ENCODE measurements at regions not wholly inside any gene's neighbourhood (a gene's known extent, or its start where the extent isn't known, plus 50 kb on each side); places are given as distances from the start of the nearest gene placed in this dataset.
"Not testable (repeated sequence)": the region's sequence is repeated elsewhere in the genome, so short reads cannot be mapped to it uniquely, and the experiment has no call there.

- Histone ChIP-seq H3K27me3 (ENCODE audit: control insufficient read depth, insufficient read depth, low read length) (peaks cover 4% of the 10 kb centered on the region), H3K4me3 (ENCODE audit: low read depth, low read length) (no peak overlapping the region), H3K36me3 (ENCODE audit: control insufficient read depth, insufficient read depth, low read length) (no peaks in the 10 kb centered on the region)
- CTCF ChIA-PET = interaction anchor here (0.8 kb wide), 1 partner anchor 16 kb away, joined by 3 read pairs; no protein-coding TSS in a partner anchor
- no peak for TF ChIP-seq CTCF (IDR thresholded peaks at IDR 0.05; ENCODE audit: insufficient read depth, low read depth, low read length)
- POLR2A ChIA-PET = no interaction called here
- no peak for DNase-seq (ENCODE audit: low read depth)
These were observed 104.7 kb upstream of the TRIM2 start for GRCh38 chr4:153099391-153100140.

GRCh38 chr4:153106736-153107135, 97.5 kb upstream of the TRIM2 start:
- DNase-seq (ENCODE audit: low read depth); H3K36me3 ChIP-seq (ENCODE audit: control insufficient read depth, insufficient read depth, low read length); POLR2A ChIA-PET; H3K4me3 ChIP-seq (ENCODE audit: low read depth, low read length): not testable (repeated sequence)
- H3K27me3 ChIP-seq (ENCODE audit: control insufficient read depth, insufficient read depth, low read length) = peaks cover 11% of the 10 kb centered on the region
- CTCF ChIA-PET = interaction anchor here (2.0 to 4.9 kb wide), 3 partner anchors 21 to 23 kb away, joined by 8 to 21 read pairs (median 19); no protein-coding TSS in a partner anchor

GRCh38 chr4:153107246-153107645, 97.0 kb upstream of the TRIM2 start:
- no peak for TF ChIP-seq CTCF (IDR thresholded peaks at IDR 0.05; ENCODE audit: insufficient read depth, low read depth, low read length)
- ChIA-PET CTCF (interaction anchor here (2.0 to 4.9 kb wide), 3 partner anchors 20 to 24 kb away, joined by 8 to 21 read pairs (median 19); no protein-coding TSS in a partner anchor), POLR2A (no interaction called here)
- Histone ChIP-seq H3K4me3 (ENCODE audit: low read depth, low read length) (no peak overlapping the region), H3K36me3 (ENCODE audit: control insufficient read depth, insufficient read depth, low read length) (no peaks in the 10 kb centered on the region), H3K27me3 (ENCODE audit: control insufficient read depth, insufficient read depth, low read length) (peaks cover 11% of the 10 kb centered on the region)
- DNase-seq (ENCODE audit: low read depth) = no peak

- CTCF ChIA-PET = interaction anchor here (1.2 to 4.9 kb wide), 3 partner anchors 8 to 24 kb away, joined by 6 to 19 read pairs (median 7); no protein-coding TSS in a partner anchor
These were observed 94.9 kb upstream of the TRIM2 start for GRCh38 chr4:153109296-153109849.

GRCh38 chr4:153110739-153111138, 93.5 kb upstream of the TRIM2 start:
- H3K36me3 ChIP-seq (ENCODE audit: control insufficient read depth, insufficient read depth, low read length) = no peaks in the 10 kb centered on the region
- TF ChIP-seq CTCF (IDR thresholded peaks at IDR 0.05; ENCODE audit: insufficient read depth, low read depth, low read length) = no peak
- ChIA-PET POLR2A (no interaction called here), CTCF (interaction anchor here (1.0 to 1.5 kb wide), 4 partner anchors 10 to 17 kb away, joined by 3 to 6 read pairs (median 4); no protein-coding TSS in a partner anchor)
- peaks cover 7% of the 10 kb centered on the region for H3K27me3 ChIP-seq (ENCODE audit: control insufficient read depth, insufficient read depth, low read length)
- no peak overlapping the region for H3K4me3 ChIP-seq (ENCODE audit: low read depth, low read length)
- no peak for DNase-seq (ENCODE audit: low read depth)

More at GRCh38 chr4:153109296-153109849, 94.9 kb upstream of the TRIM2 start:
- no peak for TF ChIP-seq CTCF (IDR thresholded peaks at IDR 0.05; ENCODE audit: insufficient read depth, low read depth, low read length)
- peaks cover 7% of the 10 kb centered on the region for H3K27me3 ChIP-seq (ENCODE audit: control insufficient read depth, insufficient read depth, low read length)
- no peaks in the 10 kb centered on the region for H3K36me3 ChIP-seq (ENCODE audit: control insufficient read depth, insufficient read depth, low read length)
- POLR2A ChIA-PET = no interaction called here
- DNase-seq (ENCODE audit: low read depth) = no peak
- H3K4me3 ChIP-seq (ENCODE audit: low read depth, low read length) = no peak overlapping the region

Data from BJ (cell line).